ENCODE measurements at regions not wholly inside any gene's neighbourhood (a gene's known extent, or its start where the extent isn't known, plus 50 kb on each side); places are given as distances from the start of the nearest gene placed in this dataset.

- Histone ChIP-seq H3K4me1 (ENCODE audit: insufficient read depth, low read length) (no peaks in the 10 kb centered on the region), H3K27ac (ENCODE audit: low read depth in 1 of 2, low read length in 2 of 2) (no peak overlapping the region), H3K4me3 (ENCODE audit: low read length) (no peak overlapping the region), H3K27me3 (ENCODE audit: control insufficient read depth in 1 of 2, insufficient read depth in 2 of 2, low read length in 2 of 2) (peaks cover 0 to 2% of the 10 kb centered on the region in 2 experiments), H3K9me3 (ENCODE audit: control insufficient read depth in 1 of 2, insufficient read depth in 1 of 2, low read length in 2 of 2) (peaks cover 0 to 4% of the 10 kb centered on the region in 2 experiments), H3K36me3 (ENCODE audit: insufficient read depth, low read length) (no peaks in the 10 kb centered on the region)
- CTCF ChIA-PET: no interaction called here
- DNase-seq (no peak), ATAC-seq (ENCODE audit: poor library complexity) (no peak)
- POLR2A ChIA-PET: no interaction called here
- Mint-ChIP-seq H3K9me3 (no peaks in the 10 kb centered on the region), H3K27me3 (no peaks in the 10 kb centered on the region), H3K27ac (no peak overlapping the region), H3K4me3 (no peak overlapping the region), H3K36me3 (ENCODE audit: low read depth) (no peaks in the 10 kb centered on the region), H3K4me1 (ENCODE audit: low read depth) (no peaks in the 10 kb centered on the region)
- intact Hi-C loops (cut with DNase I, micrococcal nuclease): no loop called here
- TF ChIP-seq CTCF (IDR thresholded peaks at IDR 0.05): no peak
Measured at GRCh38 chr2:225742487-225742886, 343.0 kb downstream of the NYAP2 start.

DNA sequence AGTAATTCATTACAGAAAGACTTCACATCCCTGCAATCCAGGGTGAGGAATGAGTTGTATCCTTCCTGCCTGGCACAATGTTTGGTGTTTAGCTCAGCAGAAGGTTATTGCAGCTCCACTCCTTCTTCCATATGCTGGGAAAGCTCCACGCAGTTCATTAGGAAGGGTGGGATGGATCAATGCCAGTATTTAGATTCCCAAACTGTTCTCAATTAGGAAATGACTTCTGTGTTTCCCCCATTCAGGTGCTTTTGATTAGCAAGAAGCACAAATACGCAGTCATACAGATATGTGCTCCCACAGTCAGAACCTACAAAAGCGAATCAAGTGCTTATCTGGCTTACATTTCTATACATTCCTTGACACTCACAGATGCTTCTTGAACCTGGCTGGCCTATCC, 340.6 kb downstream of the NYAP2 start:
- Histone ChIP-seq H3K4me3 (ENCODE audit: low read length) (no peak overlapping the region), H3K36me3 (ENCODE audit: insufficient read depth, low read length) (no peaks in the 10 kb centered on the region), H3K4me1 (ENCODE audit: insufficient read depth, low read length) (no peaks in the 10 kb centered on the region), H3K9me3 (ENCODE audit: control insufficient read depth in 1 of 2, insufficient read depth in 1 of 2, low read length in 2 of 2) (peaks cover 0 to 4% of the 10 kb centered on the region in 2 experiments), H3K27ac (ENCODE audit: low read depth in 1 of 2, low read length in 2 of 2) (no peak overlapping the region), H3K27me3 (ENCODE audit: control insufficient read depth in 1 of 2, insufficient read depth in 2 of 2, low read length in 2 of 2) (peaks cover 0 to 2% of the 10 kb centered on the region in 2 experiments)
- ChIA-PET CTCF (no interaction called here), POLR2A (no interaction called here)
- H3K9me3 Mint-ChIP-seq: no peaks in the 10 kb centered on the region
- TF ChIP-seq CTCF (IDR thresholded peaks at IDR 0.05): no peak
- intact Hi-C loops (cut with DNase I, micrococcal nuclease): no loop called here
- ATAC-seq (ENCODE audit: poor library complexity): no peak
- no peaks in the 10 kb centered on the region for H3K36me3 Mint-ChIP-seq (ENCODE audit: low read depth)
- H3K4me3 Mint-ChIP-seq: no peak overlapping the region
- DNase-seq: no peak
- H3K27me3 Mint-ChIP-seq: no peaks in the 10 kb centered on the region
- H3K4me1 Mint-ChIP-seq (ENCODE audit: low read depth): no peaks in the 10 kb centered on the region
- no peak overlapping the region for H3K27ac Mint-ChIP-seq

DNA sequence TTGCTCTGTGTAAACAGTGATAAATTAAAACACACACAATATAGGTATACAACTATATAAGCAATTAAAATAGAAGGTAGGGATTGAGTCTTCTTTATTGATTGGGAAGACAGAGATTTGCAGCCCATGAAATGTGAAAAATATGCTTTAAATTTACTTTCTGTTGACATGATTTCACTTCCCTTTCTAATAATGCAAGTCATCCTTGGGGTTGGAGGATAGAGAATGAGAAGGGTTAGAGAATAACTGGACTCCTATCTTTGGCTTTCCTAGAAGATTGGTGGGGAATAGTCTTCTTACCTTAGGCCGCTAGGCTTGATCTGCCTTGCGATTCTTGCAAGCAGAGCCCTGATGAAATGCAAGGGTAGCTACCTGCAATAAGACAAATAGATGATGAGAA, 339.8 kb downstream of the NYAP2 start:
- Histone ChIP-seq H3K4me1 (ENCODE audit: insufficient read depth, low read length) (no peaks in the 10 kb centered on the region), H3K27me3 (ENCODE audit: control insufficient read depth in 1 of 2, insufficient read depth in 2 of 2, low read length in 2 of 2) (peaks cover 0 to 2% of the 10 kb centered on the region in 2 experiments), H3K27ac (ENCODE audit: low read depth in 1 of 2, low read length in 2 of 2) (no peak overlapping the region), H3K36me3 (ENCODE audit: insufficient read depth, low read length) (no peaks in the 10 kb centered on the region), H3K4me3 (ENCODE audit: low read length) (no peak overlapping the region), H3K9me3 (ENCODE audit: control insufficient read depth in 1 of 2, insufficient read depth in 1 of 2, low read length in 2 of 2) (peaks cover 0 to 4% of the 10 kb centered on the region in 2 experiments)
- no peak for DNase-seq
- Mint-ChIP-seq H3K9me3 (no peaks in the 10 kb centered on the region), H3K27ac (no peak overlapping the region), H3K36me3 (ENCODE audit: low read depth) (no peaks in the 10 kb centered on the region), H3K4me1 (ENCODE audit: low read depth) (no peaks in the 10 kb centered on the region), H3K27me3 (no peaks in the 10 kb centered on the region), H3K4me3 (no peak overlapping the region)
- intact Hi-C loops (cut with DNase I, micrococcal nuclease): no loop called here
- CTCF ChIA-PET: no interaction called here
- no peak for TF ChIP-seq CTCF (IDR thresholded peaks at IDR 0.05)
- POLR2A ChIA-PET: no interaction called here
- no peak for ATAC-seq (ENCODE audit: poor library complexity)
